A673 (cell line): ENCODE measurements at regions not wholly inside any gene's neighbourhood (a gene's known extent, or its start where the extent isn't known, plus 50 kb on each side); places are given as distances from the start of the nearest gene placed in this dataset.

Experiments
- CTCF ChIP-seq: fragments of 300-800, 200-600 bp; sonication (generic); conservative IDR thresholded peaks from 2 replicates; pipeline ENCODE4 v1.5.1; 2017; ENCODE audit warnings: low read depth, mild to moderate bottlenecking, antibody characterized with exemption, low read length, moderate library complexity, mixed read lengths
- EZH2 ChIP-seq: fragments of 200-600 bp; sonication (generic); IDR thresholded peaks from 2 replicates; pipeline ENCODE4 v1.6.1; 2017; ENCODE audit warnings: borderline replicate concordance, low read depth, mild to moderate bottlenecking, mixed read lengths, antibody characterized with exemption, low read length; ENCODE audit not compliant: poor library complexity, severe bottlenecking

- no peak for TF ChIP-seq CTCF
- TF ChIP-seq EZH2 = no peak
These were observed 363.5 kb downstream of the PTPRU start for GRCh38 chr1:29599826-29600225.
